ENCODE measurements at regions not wholly inside any gene's neighbourhood (a gene's known extent, or its start where the extent isn't known, plus 50 kb on each side); places are given as distances from the start of the nearest gene placed in this dataset.

DNA sequence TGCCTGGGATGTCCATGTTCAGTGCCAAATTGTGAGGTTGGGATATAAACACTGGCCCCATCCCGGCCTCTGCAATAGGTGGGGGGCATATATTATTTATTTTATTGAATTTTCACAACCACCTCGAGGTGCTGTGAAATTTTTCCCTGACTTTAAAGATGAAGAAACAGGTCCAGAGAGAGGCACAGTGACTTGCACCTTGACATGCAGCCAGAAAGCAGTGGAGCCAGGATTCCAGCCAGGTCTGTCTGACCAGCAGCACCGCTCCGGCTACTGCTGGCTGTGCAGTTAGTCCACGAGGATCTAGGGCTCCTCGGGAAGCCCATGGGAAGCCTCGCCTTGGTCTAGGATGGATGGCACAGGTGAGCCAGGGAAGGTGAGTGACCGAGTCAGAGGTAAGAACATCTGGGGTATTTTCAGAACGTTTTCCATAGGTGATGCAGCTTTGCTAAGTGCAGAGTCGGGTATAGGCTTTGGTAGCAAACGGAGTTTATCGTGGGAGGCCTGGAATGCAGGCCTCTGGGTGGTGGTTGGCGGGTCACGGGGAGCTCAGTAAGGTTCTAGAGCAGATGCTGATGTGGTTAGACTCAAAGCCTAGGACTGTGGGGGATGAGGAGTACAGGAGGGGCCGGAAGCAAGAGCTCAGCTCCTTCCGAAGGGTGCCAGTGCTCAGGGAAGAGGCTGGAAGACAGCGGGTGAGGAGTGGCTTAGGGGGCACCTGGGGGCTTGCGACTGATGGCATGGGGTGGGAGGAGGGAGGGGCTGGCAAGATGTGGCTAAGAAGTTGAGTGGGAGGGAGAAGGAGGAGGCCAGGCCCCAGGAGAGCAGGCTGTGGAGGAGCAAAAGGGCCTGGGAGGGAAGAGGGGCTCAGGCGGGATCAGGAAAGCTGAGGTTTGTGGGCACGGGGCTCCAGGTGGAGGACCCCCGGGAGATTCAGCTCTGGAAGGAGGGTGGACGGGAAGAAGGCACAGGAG, 107.7 kb upstream of the LRPAP1 start:
- no peak for TF ChIP-seq CTCF (IDR thresholded peaks at IDR 0.05)
- no peak for TF ChIP-seq POLR2A (IDR thresholded peaks at IDR 0.05)

Data from body of pancreas (tissue), 4 donors.